HG02763 (cell line): ENCODE measurements at regions not wholly inside any gene's neighbourhood (a gene's known extent, or its start where the extent isn't known, plus 50 kb on each side); places are given as distances from the start of the nearest gene placed in this dataset.

Experiments
- ATAC-seq: cut with Tn5 transposase; IDR thresholded peaks from one replicate; pipeline ENCODE4 v1.9.1; 2021; ENCODE audit warnings: mild to moderate bottlenecking, moderate library complexity; ENCODE audit not compliant: unreplicated experiment

- ATAC-seq: no peak
Measured at GRCh38 chr12:42652048-42652447, 62.5 kb upstream of the PRICKLE1 start.

DNA sequence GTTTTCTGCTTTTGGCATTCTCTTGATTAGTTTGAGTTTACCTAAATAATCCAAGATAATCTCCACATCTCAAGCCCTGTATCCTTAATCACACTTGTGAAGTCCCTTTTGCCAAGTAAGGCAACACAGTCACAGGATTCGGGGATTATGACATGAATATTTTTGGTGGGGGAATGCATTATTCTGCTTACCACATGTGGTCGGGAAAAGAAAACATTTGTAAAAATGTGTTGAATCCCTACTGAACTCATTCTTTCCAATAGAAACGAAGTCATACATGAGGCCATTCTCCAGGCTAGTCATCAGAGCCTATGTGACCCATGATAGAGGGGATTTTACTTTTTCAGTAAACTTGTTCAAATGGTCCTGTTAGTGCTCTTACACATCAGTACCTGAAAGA, 58.5 kb upstream of the PRICKLE1 start:
- no peak for ATAC-seq

DNA sequence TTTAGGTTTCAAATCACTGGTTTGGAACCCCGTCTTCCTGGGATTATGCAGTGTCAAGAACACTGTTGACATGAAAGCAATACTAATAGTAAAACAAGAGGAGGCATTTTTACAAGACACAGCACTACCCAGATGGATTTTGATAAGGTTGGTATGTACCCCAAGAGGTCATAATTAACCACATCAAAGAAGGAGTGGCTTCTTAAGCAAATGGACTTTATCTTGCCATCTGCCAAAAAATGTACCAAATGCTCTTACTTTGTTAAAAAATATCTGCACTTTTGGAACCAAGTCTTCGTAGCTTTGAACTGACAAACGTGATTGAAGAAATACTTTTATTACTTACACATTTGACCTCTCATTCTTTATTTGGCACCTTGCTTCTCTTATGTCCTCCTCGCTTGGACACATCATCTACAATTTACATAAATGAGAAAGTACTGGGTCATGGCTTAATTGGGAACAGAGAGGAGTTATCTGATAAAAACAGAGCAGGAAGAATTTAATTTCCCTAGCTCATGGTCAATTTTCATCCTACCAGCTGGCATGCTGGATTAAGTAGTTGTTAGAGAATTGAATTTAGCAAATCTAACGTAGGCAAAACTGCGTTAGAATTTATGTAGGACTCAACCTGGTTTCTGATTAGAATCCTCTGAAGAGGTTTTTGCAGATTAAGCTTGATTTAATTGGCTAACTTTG, 54.5 kb upstream of the PRICKLE1 start:
- no peak for ATAC-seq

GRCh38 chr12:42641221-42641885, 51.8 kb upstream of the PRICKLE1 start:
- no peak for ATAC-seq

DNA sequence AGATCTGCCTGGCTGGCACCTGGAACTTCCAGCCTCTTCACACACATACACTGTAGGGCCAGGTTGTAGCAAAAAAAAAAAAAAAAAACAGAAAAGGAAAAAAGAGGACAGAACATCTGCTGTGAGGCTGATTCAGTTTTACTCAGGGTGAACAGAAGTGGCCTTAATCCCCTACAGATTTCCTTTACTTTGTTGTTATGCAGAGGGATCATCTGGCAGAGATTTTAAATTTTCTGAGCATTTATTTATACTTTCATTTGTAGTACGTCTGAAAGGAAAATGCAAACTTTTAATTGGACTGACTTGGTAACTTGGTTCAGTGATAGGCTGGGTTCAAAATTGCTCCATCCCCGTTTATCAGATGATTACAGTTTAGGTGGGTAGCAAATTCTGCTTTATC, 50.8 kb upstream of the PRICKLE1 start:
- no peak for ATAC-seq

DNA sequence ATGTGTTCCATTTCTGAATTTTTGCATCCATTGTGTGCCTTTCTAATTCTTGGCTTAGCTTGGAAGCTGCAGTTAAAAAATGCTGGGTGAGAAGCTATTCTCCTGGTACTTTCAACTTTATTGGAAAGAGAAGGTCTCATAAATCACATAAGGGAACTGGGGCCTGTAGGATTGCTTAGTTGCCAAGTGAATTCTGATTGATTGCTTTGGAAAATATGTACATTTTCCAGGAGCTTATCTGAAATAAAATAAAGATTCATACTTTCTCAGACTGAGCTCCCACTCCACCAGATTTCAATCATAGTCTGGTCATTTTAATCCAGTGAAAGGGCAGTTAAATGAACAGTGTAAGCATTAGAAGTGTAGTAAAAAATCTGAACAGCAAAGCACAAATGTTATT, 50.0 kb upstream of the PRICKLE1 start:
- no peak for ATAC-seq
